Calu3 (cell line): ENCODE measurements at regions not wholly inside any gene's neighbourhood (a gene's known extent, or its start where the extent isn't known, plus 50 kb on each side); places are given as distances from the start of the nearest gene placed in this dataset.

Experiments used
- BruUV-seq: library from RNA; stranded (reverse); fragments of 400-500 nt; replicated peaks from 2 replicates; lab custom pipeline; 2021; lab: Mats Ljungman, UMichigan
- CTCF ChIA-PET: fragments of 300-600 bp; sonication (Branson Sonifier 250); formaldehyde crosslinking; loops from one replicate; lab custom pipeline; 2022; ENCODE audit warnings: antibody characterized with exemption; lab: Charles Lee
- DNase-seq: peaks from one replicate; pipeline ENCODE4 v3.0.0; 2022
- H3K27ac Mint-ChIP-seq: one replicate; pipeline ENCODE4 v1.8.0; 2022; ENCODE audit warnings: mixed read lengths; ENCODE audit not compliant: unreplicated experiment
- H3K27me3 Mint-ChIP-seq: one replicate; pipeline ENCODE4 v1.8.0; 2022; ENCODE audit warnings: mixed read lengths; ENCODE audit not compliant: unreplicated experiment
- H3K36me3 Mint-ChIP-seq: one replicate; pipeline ENCODE4 v1.8.0; 2022; ENCODE audit warnings: mild to moderate bottlenecking, moderate library complexity, mixed read lengths; ENCODE audit not compliant: insufficient read depth, unreplicated experiment
- H3K4me1 Mint-ChIP-seq: one replicate; pipeline ENCODE4 v1.8.0; 2022; ENCODE audit warnings: mild to moderate bottlenecking, low read depth, mixed read lengths; ENCODE audit not compliant: unreplicated experiment
- H3K4me3 Mint-ChIP-seq: one replicate; pipeline ENCODE4 v1.8.0; 2022; ENCODE audit warnings: mild to moderate bottlenecking, low read depth, moderate library complexity, mixed read lengths; ENCODE audit not compliant: unreplicated experiment
- H3K9me3 Mint-ChIP-seq: one replicate; pipeline ENCODE4 v1.8.0; 2022; ENCODE audit warnings: low read depth, mixed read lengths; ENCODE audit not compliant: unreplicated experiment
- CTCF ChIP-seq: fragments of 200-600 bp; IDR thresholded peaks from one replicate; pipeline ENCODE4 v1.8.0; 2022; ENCODE audit warnings: antibody characterized with exemption; ENCODE audit not compliant: unreplicated experiment
- intact Hi-C: fragments of 100-400 bp; cut with micrococcal nuclease; formaldehyde crosslinking; loops from one replicate; pipeline ENCODE4 v1.10.0; 2022; ENCODE audit not compliant: unreplicated experiment

- BruUV-seq: no TSS peak
- Mint-ChIP-seq H3K4me3 (no peak overlapping the region), H3K9me3 (no peaks in the 10 kb centered on the region), H3K27ac (no peak overlapping the region), H3K27me3 (no peaks in the 10 kb centered on the region), H3K36me3 (no peaks in the 10 kb centered on the region), H3K4me1 (no peaks in the 10 kb centered on the region)
- no peak for DNase-seq
- CTCF ChIA-PET: no interaction called here
- intact Hi-C loops: no loop called here
- no peak for TF ChIP-seq CTCF
Measured at GRCh38 chrX:134161162-134161561, 75.8 kb upstream of the CCDC160 start.

- Mint-ChIP-seq H3K4me1 (no peaks in the 10 kb centered on the region), H3K9me3 (no peaks in the 10 kb centered on the region), H3K27me3 (no peaks in the 10 kb centered on the region), H3K36me3 (no peaks in the 10 kb centered on the region), H3K27ac (no peak overlapping the region), H3K4me3 (no peak overlapping the region)
- CTCF ChIA-PET: no interaction called here
- no peak for DNase-seq
- intact Hi-C loops: no loop called here
- BruUV-seq: no TSS peak
- TF ChIP-seq CTCF: no peak
Measured at GRCh38 chrX:134162032-134162431, 75.0 kb upstream of the CCDC160 start.

- Mint-ChIP-seq H3K4me1 (peaks cover 6% of the 10 kb centered on the region), H3K36me3 (no peaks in the 10 kb centered on the region), H3K9me3 (no peaks in the 10 kb centered on the region), H3K27ac (no peak overlapping the region), H3K27me3 (no peaks in the 10 kb centered on the region), H3K4me3 (no peak overlapping the region)
- CTCF ChIA-PET: no interaction called here
- no peak for TF ChIP-seq CTCF
- BruUV-seq: no TSS peak
- intact Hi-C loops: no loop called here
- DNase-seq: no peak
Measured at GRCh38 chrX:134163836-134164235, 73.1 kb upstream of the CCDC160 start.

- H3K4me1 Mint-ChIP-seq: peaks cover 6% of the 10 kb centered on the region
- no peak overlapping the region for H3K27ac Mint-ChIP-seq
- DNase-seq: no peak
- no peaks in the 10 kb centered on the region for H3K9me3 Mint-ChIP-seq
- no peak for TF ChIP-seq CTCF
- no TSS peak for BruUV-seq
- CTCF ChIA-PET: interaction anchor here (0.6 kb wide), 1 partner anchor 50 kb away, joined by 3 read pairs; no protein-coding TSS in a partner anchor
- intact Hi-C loops: no loop called here
- peaks cover 10% of the 10 kb centered on the region for H3K36me3 Mint-ChIP-seq
- peaks cover 3% of the 10 kb centered on the region for H3K27me3 Mint-ChIP-seq
- H3K4me3 Mint-ChIP-seq: no peak overlapping the region
Measured at GRCh38 chrX:134167591-134168203, 69.3 kb upstream of the CCDC160 start.
